IMR-90 (cell line): ENCODE measurements at regions not wholly inside any gene's neighbourhood (a gene's known extent, or its start where the extent isn't known, plus 50 kb on each side); places are given as distances from the start of the nearest gene placed in this dataset.

Experiments
- ATAC-seq: fragments of 200-7000 bp; cut with Tn5 transposase; 2 replicates; pipeline ENCODE4 v1.9.1; 2020; ENCODE audit warnings: low read depth, mild to moderate bottlenecking, moderate library complexity
- BruUV-seq: library from RNA; stranded (reverse); fragments of 400-500 nt; replicated peaks from 2 replicates; lab custom pipeline; 2021; lab: Mats Ljungman, UMichigan
- CTCF ChIA-PET: fragments of 300-600 bp; formaldehyde crosslinking; extraction: SDS; loops from one replicate; lab custom pipeline; 2021; ENCODE audit warnings: antibody characterized with exemption; lab: Yijun Ruan, JAX
- POLR2A ChIA-PET: fragments of 300-600 bp; sonication (Branson Sonifier 250); formaldehyde crosslinking; loops from one replicate; lab custom pipeline; 2022; ENCODE audit warnings: antibody characterized with exemption; ENCODE audit not compliant: unreplicated experiment; lab: Charles Lee
- DNase-seq: peaks from one replicate; pipeline ENCODE4 v3.0.0; 2013
- H2AFZ ChIP-seq: replicated peaks from 2 replicates; pipeline ENCODE3; 2013; ENCODE audit warnings: low read length, mild to moderate bottlenecking; ENCODE audit not compliant: poor library complexity
- H2AK5ac ChIP-seq: 2 replicates; pipeline ENCODE4 v1.6.1; 2013; ENCODE audit warnings: low read depth, low read length, inconsistent platforms
- H2AK9ac ChIP-seq: replicated peaks from 2 replicates; pipeline ENCODE3; 2013; ENCODE audit warnings: mild to moderate bottlenecking, low read depth, low read length, moderate library complexity; ENCODE audit not compliant: poor library complexity
- H2BK120ac ChIP-seq: 2 replicates; pipeline ENCODE4 v1.6.1; 2013; ENCODE audit warnings: low read depth, low read length, inconsistent platforms
- H2BK15ac ChIP-seq: 3 replicates; pipeline ENCODE4 v1.6.1; 2013; ENCODE audit warnings: low read depth, low read length, inconsistent platforms
- H2BK20ac ChIP-seq: 2 replicates; pipeline ENCODE4 v1.6.1; 2013; ENCODE audit warnings: low read depth, mild to moderate bottlenecking, inconsistent platforms, low read length, moderate library complexity
- H2BK5ac ChIP-seq: 2 replicates; pipeline ENCODE4 v1.6.1; 2013; ENCODE audit warnings: mild to moderate bottlenecking, low read depth, low read length, inconsistent platforms; ENCODE audit not compliant: poor library complexity, severe bottlenecking
- H3K14ac ChIP-seq: replicated peaks from 2 replicates; pipeline ENCODE4 v1.6.1; 2013; ENCODE audit warnings: low read depth, low read length, inconsistent platforms
- H3K18ac ChIP-seq: 2 replicates; pipeline ENCODE4 v1.6.1; 2013; ENCODE audit warnings: low read depth, low read length, control low read depth
- H3K23ac ChIP-seq: 2 replicates; pipeline ENCODE4 v1.6.1; 2013; ENCODE audit warnings: low read depth, low read length, inconsistent platforms
- H3K27ac ChIP-seq: 2 replicates; pipeline ENCODE4 v1.5.1; 2013; ENCODE audit warnings: mild to moderate bottlenecking, control low read depth, low read length; ENCODE audit not compliant: insufficient read depth
- H3K27me3 ChIP-seq: 2 replicates; pipeline ENCODE4 v1.6.1; 2013; ENCODE audit warnings: low read length; ENCODE audit not compliant: control insufficient read depth, insufficient read depth
- H3K36me3 ChIP-seq: 2 replicates; pipeline ENCODE4 v1.6.1; 2013; ENCODE audit warnings: low read length, mixed read lengths; ENCODE audit not compliant: control insufficient read depth, insufficient read depth
- H3K4ac ChIP-seq: 2 replicates; pipeline ENCODE4 v1.6.1; 2013; ENCODE audit warnings: low read depth, low read length, inconsistent platforms
- H3K4me1 ChIP-seq: 2 replicates; pipeline ENCODE4 v1.6.1; 2013; ENCODE audit warnings: low read length, mixed read lengths; ENCODE audit not compliant: control insufficient read depth, insufficient read depth
- H3K4me2 ChIP-seq: 2 replicates; pipeline ENCODE4 v1.6.1; 2013; ENCODE audit warnings: low read depth, mild to moderate bottlenecking, control low read depth, low read length, moderate library complexity
- H3K4me3 ChIP-seq: 2 replicates; pipeline ENCODE4 v1.5.1; 2013; ENCODE audit warnings: low read depth, mild to moderate bottlenecking, control low read depth, low read length, moderate library complexity; ENCODE audit not compliant: insufficient read depth
- H3K56ac ChIP-seq: 2 replicates; pipeline ENCODE4 v1.6.1; 2013; ENCODE audit warnings: low read length, inconsistent platforms; ENCODE audit not compliant: insufficient read depth; ENCODE audit errors: extremely low read depth
- H3K79me1 ChIP-seq, 2 experiments: 2 replicates each; pipeline ENCODE4 v1.6.1; 2013; ENCODE audit warnings: low read length in 2 of 2, inconsistent platforms in 1 of 2, low read depth in 1 of 2
- H3K9ac ChIP-seq: 2 replicates; pipeline ENCODE4 v1.6.1; 2013; ENCODE audit warnings: low read depth, low read length, control low read depth
- H3K9me1 ChIP-seq: 2 replicates; pipeline ENCODE4 v1.6.1; 2013; ENCODE audit warnings: low read length, inconsistent platforms; ENCODE audit not compliant: insufficient read depth
- H3K9me3 ChIP-seq: 2 replicates; pipeline ENCODE4 v1.6.1; 2013; ENCODE audit warnings: low read length; ENCODE audit not compliant: control insufficient read depth, insufficient read depth
- H4K20me1 ChIP-seq: 2 replicates; pipeline ENCODE4 v1.6.1; 2013; ENCODE audit warnings: low read length, inconsistent platforms; ENCODE audit not compliant: insufficient read depth
- H4K5ac ChIP-seq: 2 replicates; pipeline ENCODE4 v1.6.1; 2013; ENCODE audit warnings: mild to moderate bottlenecking, low read depth, low read length, control low read depth
- H4K8ac ChIP-seq, 2 experiments: 2 replicates each; pipeline ENCODE4 v1.6.1; 2013; ENCODE audit warnings: low read depth in 2 of 2, low read length in 2 of 2, control low read depth in 1 of 2, inconsistent platforms in 1 of 2
- H4K91ac ChIP-seq: 2 replicates; pipeline ENCODE4 v1.6.1; 2013; ENCODE audit warnings: low read depth, low read length, inconsistent platforms; ENCODE audit not compliant: insufficient read depth
- BHLHE40 ChIP-seq: fragments of 150-350 bp; IDR thresholded peaks from 2 replicates; pipeline ENCODE4 v1.6.1; 2016; ENCODE audit warnings: mild to moderate bottlenecking, low read depth, low read length
- CEBPB ChIP-seq: IDR thresholded peaks from 2 replicates; pipeline ENCODE4 v1.6.1; 2012; ENCODE audit warnings: low read depth, low read length, improper control_type of control experiment
- CHD1 ChIP-seq: IDR thresholded peaks from 2 replicates; pipeline ENCODE4 v1.6.1; 2012; ENCODE audit warnings: low read depth, low read length, improper control_type of control experiment
- FOS ChIP-seq: fragments of 150-350 bp; IDR thresholded peaks from 2 replicates; pipeline ENCODE4 v1.6.1; 2016; ENCODE audit warnings: low read depth, low read length
- MAFK ChIP-seq: IDR thresholded peaks from 2 replicates; pipeline ENCODE4 v1.6.1; 2012; ENCODE audit warnings: low read depth, low read length, improper control_type of control experiment
- MAZ ChIP-seq: IDR thresholded peaks from 2 replicates; pipeline ENCODE4 v1.6.1; 2012; ENCODE audit warnings: low read depth, mild to moderate bottlenecking, low read length, improper control_type of control experiment, moderate library complexity, borderline replicate concordance
- MXI1 ChIP-seq: IDR thresholded peaks from 2 replicates; pipeline ENCODE4 v1.6.1; 2012; ENCODE audit warnings: low read depth, mild to moderate bottlenecking, low read length, moderate library complexity, borderline replicate concordance
- NFE2L2 ChIP-seq: fragments of 150-350 bp; IDR thresholded peaks from 2 replicates; pipeline ENCODE4 v1.6.1; 2016; ENCODE audit warnings: low read depth, mild to moderate bottlenecking, low read length
- POLR2A ChIP-seq: IDR thresholded peaks from 2 replicates; pipeline ENCODE4 v1.6.1; 2012; ENCODE audit warnings: mild to moderate bottlenecking, low read depth, low read length
- RAD21 ChIP-seq: IDR thresholded peaks from 2 replicates; pipeline ENCODE4 v1.6.1; 2012; ENCODE audit warnings: low read length, improper control_type of control experiment
- RCOR1 ChIP-seq: IDR thresholded peaks from 2 replicates; pipeline ENCODE4 v1.6.1; 2012; ENCODE audit warnings: mild to moderate bottlenecking, low read length, improper control_type of control experiment; ENCODE audit not compliant: insufficient replicate concordance
- RFX5 ChIP-seq: IDR thresholded peaks from 2 replicates; pipeline ENCODE4 v1.8.0; 2012; ENCODE audit warnings: low read depth, mild to moderate bottlenecking, low read length, moderate library complexity
- SMC3 ChIP-seq: fragments of 150-350 bp; IDR thresholded peaks from 2 replicates; pipeline ENCODE4 v1.6.1; 2016; ENCODE audit warnings: low read depth, mild to moderate bottlenecking, antibody characterized with exemption, low read length, moderate library complexity
- WGBS, 2 experiments: methylation state at CpG; one replicate each; pipeline versions ENCODE4 v1.1.5 to v1.1.7; 2013; ENCODE audit warnings: missing lambda C conversion rate in 2 of 2; ENCODE audit not compliant: insufficient read length in 1 of 2; ENCODE audit errors: extremely low coverage in 2 of 2; 5-methylcytosine and 5-hydroxymethylcytosine counted together
- dilution Hi-C: fragments of 300-500 bp; cut with HindIII; formaldehyde crosslinking; loops from one replicate; pipeline ENCODE4 v1.14.3; 2018; ENCODE audit warnings: low sequenced_read_pairs; ENCODE audit not compliant: unreplicated experiment
- in situ Hi-C: fragments of 300-500 bp; cut with MboI; formaldehyde crosslinking; loops from 3 replicates; pipeline ENCODE4 v1.14.3; 2019; ENCODE audit warnings: low sequenced_read_pairs, inconsistent platforms, mixed read lengths
- intact Hi-C: fragments of 100-400 bp; cut with micrococcal nuclease; formaldehyde crosslinking; loops from 2 replicates; pipeline ENCODE4 v1.10.0; 2022
- TF ChIP-seq, protein P1 (sequence below): fragments of 150-350 bp; IDR thresholded peaks from 2 replicates; pipeline ENCODE4 v1.6.1; 2016; ENCODE audit warnings: low read depth, mild to moderate bottlenecking, low read length, moderate library complexity, borderline replicate concordance
- TF ChIP-seq, protein P2 (sequence below): conservative IDR thresholded peaks from 2 replicates; pipeline ENCODE4 v1.5.1; 2012; ENCODE audit warnings: mild to moderate bottlenecking, low read depth, low read length, improper control_type of control experiment
- TF ChIP-seq, protein P3 (sequence below): fragments of 150-350 bp; IDR thresholded peaks from 2 replicates; pipeline ENCODE4 v1.6.1; 2017; ENCODE audit warnings: mild to moderate bottlenecking, antibody characterized with exemption, low read length, low read depth

DNA sequence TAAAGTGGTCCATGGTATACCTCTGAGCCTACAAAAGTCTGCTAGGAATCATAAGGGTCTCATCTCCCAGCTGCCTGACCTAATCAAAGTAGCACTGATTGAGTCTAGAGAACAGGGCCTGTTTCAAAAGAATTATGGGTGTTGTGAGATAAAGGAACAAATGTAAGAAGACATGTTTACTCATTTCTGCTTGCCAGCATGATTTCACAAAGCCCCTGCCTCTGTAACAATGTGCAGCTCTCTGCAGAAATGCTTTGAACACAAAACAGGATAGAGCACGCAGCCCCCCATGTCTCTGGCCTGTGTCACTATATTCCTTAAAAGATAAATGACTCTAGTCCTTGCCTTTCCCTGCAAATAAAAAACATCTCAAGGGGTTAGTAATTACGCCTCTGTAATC is 94.7 kb upstream of the IGSF10 start:
- no peaks in the 10 kb centered on the region for H3K79me1 ChIP-seq
- no peak overlapping the region for H3K4me3 ChIP-seq
- H3K9me1 ChIP-seq = 0 out of 2 replicates have a peak, but pooled peaks cover 3% of the 10 kb centered on the region
- no peak overlapping the region for H2BK15ac ChIP-seq
- no peak overlapping the region for H3K27ac ChIP-seq
- no peak overlapping the region for H4K8ac ChIP-seq
- no peak overlapping the region for H3K23ac ChIP-seq
- DNase-seq = no peak
- no peaks in the 10 kb centered on the region for H3K36me3 ChIP-seq
- H4K91ac ChIP-seq = no peak overlapping the region
- no peaks in the 10 kb centered on the region for H3K9me3 ChIP-seq
- no TSS peak for BruUV-seq
- H3K14ac ChIP-seq = no peak overlapping the region
- H2AK9ac ChIP-seq = no peak overlapping the region
- ATAC-seq = no peak
- peaks cover 2% of the 10 kb centered on the region; the same call in 1 of the 2 replicates for H3K27me3 ChIP-seq
- ChIA-PET CTCF (no interaction called here), POLR2A (no interaction called here)
- intact Hi-C loops (no loop called here), in situ Hi-C loops (no loop called here), dilution Hi-C loops (no loop called here)
- no peak overlapping the region for H2BK5ac ChIP-seq
- H3K18ac ChIP-seq = no peak overlapping the region
- no peaks in the 10 kb centered on the region for H4K20me1 ChIP-seq
- H2BK120ac ChIP-seq = no peak overlapping the region
- no peak overlapping the region for H2BK20ac ChIP-seq
- no peak overlapping the region for H3K9ac ChIP-seq
- H3K56ac ChIP-seq = no peak overlapping the region
- H2AFZ ChIP-seq = no peak overlapping the region
- H3K4me1 ChIP-seq = no peaks in the 10 kb centered on the region
- H4K5ac ChIP-seq = no peak overlapping the region
- no CpG with 5 or more reads among the region's 2 CpGs for WGBS, 2 experiments
- H3K4me2 ChIP-seq = no peak overlapping the region
- no peak overlapping the region for H2AK5ac ChIP-seq
- H3K4ac ChIP-seq = no peak overlapping the region
- TF ChIP-seq, protein P1, sequence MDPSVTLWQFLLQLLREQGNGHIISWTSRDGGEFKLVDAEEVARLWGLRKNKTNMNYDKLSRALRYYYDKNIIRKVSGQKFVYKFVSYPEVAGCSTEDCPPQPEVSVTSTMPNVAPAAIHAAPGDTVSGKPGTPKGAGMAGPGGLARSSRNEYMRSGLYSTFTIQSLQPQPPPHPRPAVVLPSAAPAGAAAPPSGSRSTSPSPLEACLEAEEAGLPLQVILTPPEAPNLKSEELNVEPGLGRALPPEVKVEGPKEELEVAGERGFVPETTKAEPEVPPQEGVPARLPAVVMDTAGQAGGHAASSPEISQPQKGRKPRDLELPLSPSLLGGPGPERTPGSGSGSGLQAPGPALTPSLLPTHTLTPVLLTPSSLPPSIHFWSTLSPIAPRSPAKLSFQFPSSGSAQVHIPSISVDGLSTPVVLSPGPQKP = no peak
- TF ChIP-seq MAZ (no peak), FOS (no peak), RFX5 (no peak), SMC3 (no peak), POLR2A (no peak), BHLHE40 (no peak), MAFK (no peak), CEBPB (no peak), NFE2L2 (no peak), MXI1 (no peak), CHD1 (no peak), RAD21 (no peak), RCOR1 (no peak)
- TF ChIP-seq, protein P2, sequence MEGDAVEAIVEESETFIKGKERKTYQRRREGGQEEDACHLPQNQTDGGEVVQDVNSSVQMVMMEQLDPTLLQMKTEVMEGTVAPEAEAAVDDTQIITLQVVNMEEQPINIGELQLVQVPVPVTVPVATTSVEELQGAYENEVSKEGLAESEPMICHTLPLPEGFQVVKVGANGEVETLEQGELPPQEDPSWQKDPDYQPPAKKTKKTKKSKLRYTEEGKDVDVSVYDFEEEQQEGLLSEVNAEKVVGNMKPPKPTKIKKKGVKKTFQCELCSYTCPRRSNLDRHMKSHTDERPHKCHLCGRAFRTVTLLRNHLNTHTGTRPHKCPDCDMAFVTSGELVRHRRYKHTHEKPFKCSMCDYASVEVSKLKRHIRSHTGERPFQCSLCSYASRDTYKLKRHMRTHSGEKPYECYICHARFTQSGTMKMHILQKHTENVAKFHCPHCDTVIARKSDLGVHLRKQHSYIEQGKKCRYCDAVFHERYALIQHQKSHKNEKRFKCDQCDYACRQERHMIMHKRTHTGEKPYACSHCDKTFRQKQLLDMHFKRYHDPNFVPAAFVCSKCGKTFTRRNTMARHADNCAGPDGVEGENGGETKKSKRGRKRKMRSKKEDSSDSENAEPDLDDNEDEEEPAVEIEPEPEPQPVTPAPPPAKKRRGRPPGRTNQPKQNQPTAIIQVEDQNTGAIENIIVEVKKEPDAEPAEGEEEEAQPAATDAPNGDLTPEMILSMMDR = no peak
- TF ChIP-seq, protein P3, sequence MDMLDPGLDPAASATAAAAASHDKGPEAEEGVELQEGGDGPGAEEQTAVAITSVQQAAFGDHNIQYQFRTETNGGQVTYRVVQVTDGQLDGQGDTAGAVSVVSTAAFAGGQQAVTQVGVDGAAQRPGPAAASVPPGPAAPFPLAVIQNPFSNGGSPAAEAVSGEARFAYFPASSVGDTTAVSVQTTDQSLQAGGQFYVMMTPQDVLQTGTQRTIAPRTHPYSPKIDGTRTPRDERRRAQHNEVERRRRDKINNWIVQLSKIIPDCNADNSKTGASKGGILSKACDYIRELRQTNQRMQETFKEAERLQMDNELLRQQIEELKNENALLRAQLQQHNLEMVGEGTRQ = no peak
